SK-N-SH treated with all-trans-retinoic acid at 6 μM for 48 hours (cell line): ENCODE measurements at regions not wholly inside any gene's neighbourhood (a gene's known extent, or its start where the extent isn't known, plus 50 kb on each side); places are given as distances from the start of the nearest gene placed in this dataset.
A peak's percentile ranks its signal among the peaks of the same experiment; 100 is the strongest.

Experiments used
- ATAC-seq: fragments of 200-7000 bp; cut with Tn5 transposase; 3 replicates; pipeline ENCODE4 v1.9.1; 2020; ENCODE audit warnings: mild to moderate bottlenecking, moderate library complexity
- ARNTL ChIP-seq: fragments of 450-650 bp; formaldehyde crosslinking; IDR thresholded peaks from 2 replicates; pipeline ENCODE4 v1.5.0; 2020; ENCODE audit warnings: low read depth, mild to moderate bottlenecking, moderate library complexity, borderline replicate concordance
- BACH2 ChIP-seq: fragments of 250-450 bp; sonication (Bioruptor Pico); IDR thresholded peaks from 2 replicates; pipeline ENCODE4 v1.9.0; 2021; ENCODE audit warnings: mild to moderate bottlenecking, borderline replicate concordance
- CREB5 ChIP-seq: fragments of 250-450 bp; sonication (Bioruptor Pico); IDR thresholded peaks from 2 replicates; pipeline ENCODE4 v1.5.1; 2020; ENCODE audit warnings: low read depth, mild to moderate bottlenecking, moderate library complexity
- ESRRG ChIP-seq: fragments of 250-450 bp; sonication (Bioruptor Pico); IDR thresholded peaks from 2 replicates; pipeline ENCODE4 v1.6.1; 2021; ENCODE audit warnings: mild to moderate bottlenecking
- ISL1 ChIP-seq: fragments of 250-450 bp; sonication (Bioruptor Pico); IDR thresholded peaks from 2 replicates; pipeline ENCODE4 v2.1.2; 2022; ENCODE audit warnings: mild to moderate bottlenecking, moderate library complexity
- OSR1 ChIP-seq: fragments of 250-450 bp; sonication (Bioruptor Pico); IDR thresholded peaks from 2 replicates; pipeline ENCODE4 v1.8.0; 2022; ENCODE audit warnings: moderate library complexity, mild to moderate bottlenecking, inconsistent platforms
- PATZ1 ChIP-seq: fragments of 250-450 bp; sonication (Bioruptor Pico); IDR thresholded peaks from 2 replicates; pipeline ENCODE4 v1.8.0; 2020; ENCODE audit warnings: mild to moderate bottlenecking, moderate library complexity, borderline replicate concordance
- POU6F1 ChIP-seq: fragments of 250-450 bp; sonication (Bioruptor Pico); IDR thresholded peaks from 2 replicates; pipeline ENCODE4 v1.8.0; 2021; ENCODE audit warnings: low read depth, mild to moderate bottlenecking, moderate library complexity, borderline replicate concordance
- PPARA ChIP-seq: fragments of 250-450 bp; sonication (Bioruptor Pico); IDR thresholded peaks from 2 replicates; pipeline ENCODE4 v1.5.0; 2020; ENCODE audit warnings: mild to moderate bottlenecking, borderline replicate concordance
- RARB ChIP-seq: fragments of 250-450 bp; sonication (Bioruptor Pico); IDR thresholded peaks from 2 replicates; pipeline ENCODE4 v1.8.0; 2021; ENCODE audit warnings: mild to moderate bottlenecking, moderate library complexity
- SNAI2 ChIP-seq: fragments of 250-450 bp; sonication (Bioruptor Pico); IDR thresholded peaks from 2 replicates; pipeline ENCODE4 v1.5.0; 2020; ENCODE audit warnings: mild to moderate bottlenecking, moderate library complexity
- TCF4 ChIP-seq: fragments of 250-450 bp; sonication (Bioruptor Pico); IDR thresholded peaks from 2 replicates; pipeline ENCODE4 v1.8.0; 2021; ENCODE audit warnings: mild to moderate bottlenecking, moderate library complexity, borderline replicate concordance
- TOX ChIP-seq: fragments of 250-450 bp; sonication (Bioruptor Pico); IDR thresholded peaks from 2 replicates; pipeline ENCODE4 v1.8.0; 2021; ENCODE audit warnings: mild to moderate bottlenecking, moderate library complexity, borderline replicate concordance
- ZC3H10 ChIP-seq: fragments of 250-450 bp; sonication (Bioruptor Pico); IDR thresholded peaks from 2 replicates; pipeline ENCODE4 v1.5.1; 2021; ENCODE audit warnings: mild to moderate bottlenecking, moderate library complexity
- ZFP3 ChIP-seq: fragments of 250-450 bp; sonication (Bioruptor Pico); IDR thresholded peaks from 2 replicates; pipeline ENCODE4 v1.5.0; 2020; ENCODE audit warnings: mild to moderate bottlenecking, moderate library complexity
- ZNF565 ChIP-seq: fragments of 450-650 bp; formaldehyde crosslinking; conservative IDR thresholded peaks from 2 replicates; pipeline ENCODE4 v1.5.0; 2020; ENCODE audit warnings: low read depth, mild to moderate bottlenecking, moderate library complexity
- ZNF70 ChIP-seq: fragments of 450-650 bp; formaldehyde crosslinking; IDR thresholded peaks from 2 replicates; pipeline ENCODE4 v1.5.0; 2020; ENCODE audit warnings: mild to moderate bottlenecking, moderate library complexity
- ZNF8 ChIP-seq: fragments of 450-650 bp; formaldehyde crosslinking; IDR thresholded peaks from 2 replicates; pipeline ENCODE4 v1.5.0; 2020; ENCODE audit warnings: mild to moderate bottlenecking, moderate library complexity

GRCh38 chr3:182668541-182668940, 124.8 kb upstream of the ATP11B start:
- no peak for ATAC-seq
- TF ChIP-seq TOX: no peak
- TF ChIP-seq, all 23 proteins: peak for 0

- TF ChIP-seq ISL1 (CRISPR knock-in tag) (no peak), ESRRG (CRISPR knock-in tag) (no peak)
- TF ChIP-seq, all 23 proteins: peak for 0
- no peak for ATAC-seq
These were observed 124.3 kb upstream of the ATP11B start for GRCh38 chr3:182668974-182669373.

- no peak for TF ChIP-seq ZFP3 (CRISPR knock-in tag)
- TF ChIP-seq SNAI2 (CRISPR knock-in tag): no peak
- TF ChIP-seq ARNTL (CRISPR knock-in tag): no peak
- TF ChIP-seq ISL1 (CRISPR knock-in tag): no peak
- no peak for TF ChIP-seq ZC3H10 (CRISPR knock-in tag)
- no peak for TF ChIP-seq PPARA (CRISPR knock-in tag)
- no peak for ATAC-seq
These were observed 121.8 kb upstream of the ATP11B start for GRCh38 chr3:182671541-182671940.

- TF ChIP-seq TCF4 (CRISPR knock-in tag): peak; percentile 80
- TF ChIP-seq ZNF8 (CRISPR knock-in tag): no peak
- TF ChIP-seq ARNTL (CRISPR knock-in tag): no peak
- TF ChIP-seq PATZ1 (CRISPR knock-in tag): no peak
- TF ChIP-seq, all 23 proteins: peak for 1
- ATAC-seq: no peak
These were observed 121.4 kb upstream of the ATP11B start for GRCh38 chr3:182671942-182672341.

GRCh38 chr3:182673336-182673735, 120.0 kb upstream of the ATP11B start:
- TF ChIP-seq OSR1 (CRISPR knock-in tag) (no peak), CREB5 (CRISPR knock-in tag) (no peak), BACH2 (CRISPR knock-in tag) (no peak), ISL1 (CRISPR knock-in tag) (no peak), PPARA (CRISPR knock-in tag) (no peak), TOX (no peak), ZNF565 (CRISPR knock-in tag) (no peak), ZC3H10 (CRISPR knock-in tag) (no peak), TCF4 (CRISPR knock-in tag) (no peak), RARB (CRISPR knock-in tag) (no peak), ZNF70 (CRISPR knock-in tag) (no peak), PATZ1 (CRISPR knock-in tag) (no peak), POU6F1 (CRISPR knock-in tag) (no peak), ARNTL (CRISPR knock-in tag) (no peak), SNAI2 (CRISPR knock-in tag) (no peak)

More at GRCh38 chr3:182673336-182673735, 120.0 kb upstream of the ATP11B start:
- no peak for ATAC-seq
